HCEC 1CT (cell line): ENCODE measurements at regions not wholly inside any gene's neighbourhood (a gene's known extent, or its start where the extent isn't known, plus 50 kb on each side); places are given as distances from the start of the nearest gene placed in this dataset.

Source experiments
- DNase-seq: peaks from one replicate; pipeline ENCODE4 v3.0.0-alpha.2; 2017

GRCh38 chr4:110271986-110272385 is 73.6 kb upstream of the ELOVL6 start:
- no peak for DNase-seq

GRCh38 chr4:110270492-110271197 is 72.2 kb upstream of the ELOVL6 start:
- peak; percentile 60 for DNase-seq

- no peak for DNase-seq
Observed at GRCh38 chr4:110268790-110269189, 70.4 kb upstream of the ELOVL6 start.

DNA sequence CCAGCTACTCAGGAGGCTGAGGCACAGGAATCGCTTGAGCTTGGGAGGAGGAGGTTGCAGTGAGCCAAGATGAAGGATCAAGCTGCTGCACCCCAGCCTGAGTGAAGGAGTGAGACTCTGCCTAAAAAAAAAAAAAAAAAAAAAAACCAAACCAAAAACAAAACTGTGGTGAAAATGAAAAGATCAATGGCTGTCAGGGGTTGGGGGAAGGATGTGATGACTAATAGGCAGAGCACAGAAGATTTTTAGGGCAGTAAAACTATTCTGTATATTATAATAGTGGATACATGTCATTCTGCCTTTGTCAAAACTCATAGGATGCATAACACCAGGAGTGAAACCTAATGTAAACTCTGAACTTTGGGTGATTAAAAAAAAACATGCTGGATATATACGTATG is 69.9 kb upstream of the ELOVL6 start:
- no peak for DNase-seq

GRCh38 chr4:110266136-110266535 is 67.7 kb upstream of the ELOVL6 start:
- DNase-seq: no peak

- DNase-seq: no peak
Observed at GRCh38 chr4:110265001-110265400, 66.6 kb upstream of the ELOVL6 start.

DNA sequence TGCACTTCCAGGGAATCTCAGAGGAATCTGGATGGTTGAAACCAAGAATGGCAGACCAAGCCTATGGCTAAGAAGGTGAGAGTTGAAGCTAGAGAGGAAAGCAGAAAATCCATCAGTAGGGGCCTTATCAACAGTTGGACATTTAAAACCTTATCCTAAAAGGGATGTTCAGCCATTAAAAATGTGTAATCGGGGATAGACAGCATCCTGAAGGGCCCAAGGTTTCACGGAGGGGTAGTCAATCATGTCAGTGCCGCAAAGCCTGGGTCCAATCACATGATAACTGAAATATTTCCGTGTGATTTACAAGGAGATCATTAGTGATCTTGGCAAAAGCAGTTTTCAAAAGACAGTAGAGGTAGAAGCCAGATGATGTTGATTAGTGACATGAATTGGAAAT is 61.9 kb upstream of the ELOVL6 start:
- no peak for DNase-seq

DNA sequence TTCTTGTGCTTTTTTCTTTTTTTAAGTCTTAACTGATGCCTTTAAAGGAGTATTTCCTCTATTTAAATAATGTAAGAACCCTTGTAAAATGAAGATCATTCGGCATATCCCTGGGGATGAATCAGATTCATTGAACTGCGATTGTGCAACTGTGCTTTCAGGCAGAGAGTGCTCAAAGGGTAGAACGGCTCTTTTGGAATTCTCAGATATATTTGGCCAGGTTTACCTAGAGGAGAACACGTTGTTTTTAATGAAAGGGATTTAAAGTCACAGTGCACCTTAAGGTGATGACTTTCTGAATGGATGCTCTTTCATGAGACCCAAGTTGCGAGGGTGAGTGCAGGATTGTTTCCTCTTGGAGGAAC is 51.6 kb upstream of the ELOVL6 start:
- no peak for DNase-seq

GRCh38 chr4:110248831-110249253 is 50.4 kb upstream of the ELOVL6 start:
- no peak for DNase-seq
